ENCODE measurements at regions not wholly inside any gene's neighbourhood (a gene's known extent, or its start where the extent isn't known, plus 50 kb on each side); places are given as distances from the start of the nearest gene placed in this dataset.
"Not testable (repeated sequence)": the region's sequence is repeated elsewhere in the genome, so short reads cannot be mapped to it uniquely, and the experiment has no call there.

- DNase-seq, result no peak
These were observed 828.5 kb upstream of the ADAMTS5 start for GRCh38 chr21:27795418-27795817.

- no peak for DNase-seq
These were observed 827.0 kb upstream of the ADAMTS5 start for GRCh38 chr21:27793901-27794300.

GRCh38 chr21:27787046-27787445 is 820.2 kb upstream of the ADAMTS5 start:
- no peak for DNase-seq

GRCh38 chr21:27779606-27780005 is 812.7 kb upstream of the ADAMTS5 start:
- DNase-seq, result no peak

- no peak for DNase-seq
These were observed 810.2 kb upstream of the ADAMTS5 start for GRCh38 chr21:27776925-27777553.

GRCh38 chr21:27772816-27773215 is 805.9 kb upstream of the ADAMTS5 start:
- DNase-seq, result no peak

- no peak for DNase-seq
These were observed 805.1 kb upstream of the ADAMTS5 start for GRCh38 chr21:27771938-27772483.

- DNase-seq, result no peak
These were observed 802.9 kb upstream of the ADAMTS5 start for GRCh38 chr21:27769763-27770162.

GRCh38 chr21:27768046-27768637 is 801.3 kb upstream of the ADAMTS5 start:
- DNase-seq, result not testable (repeated sequence)

GRCh38 chr21:27764056-27764455 is 797.2 kb upstream of the ADAMTS5 start:
- no peak for DNase-seq

GRCh38 chr21:27761623-27762022 is 794.7 kb upstream of the ADAMTS5 start:
- DNase-seq, result no peak

- DNase-seq, result no peak
These were observed 792.9 kb upstream of the ADAMTS5 start for GRCh38 chr21:27759820-27760219.

GRCh38 chr21:27759091-27759659 is 792.3 kb upstream of the ADAMTS5 start:
- no peak for DNase-seq

GRCh38 chr21:27756191-27756590 is 789.3 kb upstream of the ADAMTS5 start:
- DNase-seq, result no peak

- no peak for DNase-seq
These were observed 777.2 kb upstream of the ADAMTS5 start for GRCh38 chr21:27743971-27744564.

GRCh38 chr21:27741736-27742135 is 774.8 kb upstream of the ADAMTS5 start:
- no peak for DNase-seq

GRCh38 chr21:27740084-27740483 is 773.2 kb upstream of the ADAMTS5 start:
- DNase-seq, result no peak

- DNase-seq, result no peak
These were observed 772.3 kb upstream of the ADAMTS5 start for GRCh38 chr21:27739187-27739586.

- no peak for DNase-seq
These were observed 768.8 kb upstream of the ADAMTS5 start for GRCh38 chr21:27735699-27736098.

GRCh38 chr21:27734146-27734545 is 767.3 kb upstream of the ADAMTS5 start:
- DNase-seq, result no peak

GRCh38 chr21:27725916-27726315 is 759.0 kb upstream of the ADAMTS5 start:
- DNase-seq, result no peak

GRCh38 chr21:27722095-27722494 is 755.2 kb upstream of the ADAMTS5 start:
- no peak for DNase-seq

- DNase-seq, result no peak
These were observed 754.8 kb upstream of the ADAMTS5 start for GRCh38 chr21:27721675-27722074.

GRCh38 chr21:27719226-27719625 is 752.3 kb upstream of the ADAMTS5 start:
- no peak for DNase-seq

Measured in stimulated activated CD4-positive, alpha-beta T cell treated with anti-CD3 and anti-CD28 coated beads, Interleukin-4, amount 100 ng/mL, for 24 hours (primary cell).